ENCODE measurements at regions not wholly inside any gene's neighbourhood (a gene's known extent, or its start where the extent isn't known, plus 50 kb on each side); places are given as distances from the start of the nearest gene placed in this dataset.

DNA sequence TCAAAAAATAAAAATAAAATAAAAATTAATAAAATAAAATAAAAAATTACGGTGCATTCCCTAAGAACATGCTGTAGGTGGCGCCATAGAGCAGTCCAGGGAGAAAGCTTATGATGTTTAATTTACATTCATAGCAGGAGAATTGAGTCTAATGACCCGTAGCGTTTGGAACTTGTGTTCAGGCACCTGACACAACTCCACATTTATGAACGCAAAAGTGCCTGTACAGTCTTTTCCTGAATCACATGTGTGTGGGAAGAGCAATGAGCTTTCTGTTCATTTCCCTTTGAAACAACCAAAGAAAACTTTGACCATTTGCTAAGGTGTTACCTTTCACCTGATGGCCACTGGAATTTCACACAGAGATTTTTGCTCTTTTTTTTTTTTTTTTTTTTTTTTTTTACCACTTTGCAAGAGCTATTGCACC, 60.6 kb upstream of the KCNA1 start:
- intact Hi-C loops (cut with DNase I): no loop called here
- Histone ChIP-seq H3K27me3 (no peaks in the 10 kb centered on the region), H3K27ac (no peak overlapping the region), H3K4me3 (no peak overlapping the region), H3K4me1 (no peaks in the 10 kb centered on the region), H3K9me3 (no peaks in the 10 kb centered on the region), H3K36me3 (no peaks in the 10 kb centered on the region)
- 8 to 20% (median 9%) methylated on average over 5 of the region's 5 CpGs for WGBS, 4 donors
- no peak for ATAC-seq
- TF ChIP-seq POLR2A (IDR thresholded peaks at IDR 0.05) (no peak), CTCF (IDR thresholded peaks at IDR 0.05) (peak; percentile 57 to 86 (median 77))
- no peak for DNase-seq

DNA sequence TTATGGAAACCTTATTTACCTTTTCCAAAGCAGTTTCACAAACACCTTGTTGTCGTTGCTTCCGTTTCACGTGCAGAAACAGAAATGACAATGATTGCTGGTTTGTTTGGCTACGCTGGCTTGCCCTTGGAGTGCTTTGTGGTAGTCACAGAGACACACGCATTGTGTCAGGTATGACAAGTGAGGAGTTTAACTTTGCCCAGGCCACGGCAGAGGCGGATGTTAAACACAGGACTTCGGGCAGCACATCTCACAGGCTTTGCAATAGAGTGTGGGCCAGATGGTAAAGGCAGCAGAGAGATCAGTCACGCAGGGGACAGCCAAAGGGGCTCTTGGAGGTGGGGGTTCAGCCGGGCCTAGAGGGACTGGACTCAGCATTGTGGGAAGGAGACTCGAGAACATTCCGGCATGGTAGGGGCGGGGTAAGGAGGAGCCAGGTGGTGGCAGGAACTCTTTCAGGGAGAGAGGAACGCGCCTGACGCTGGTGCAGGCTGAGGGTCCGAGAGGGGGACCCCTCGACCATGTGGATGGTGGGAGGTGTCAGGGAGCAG, 59.8 kb upstream of the KCNA1 start:
- no peak for DNase-seq
- no peaks in the 10 kb centered on the region for H3K27me3 ChIP-seq
- intact Hi-C loops (cut with DNase I): loop anchor here in 1 of 10 donors (10.0 kb wide), 1 partner anchor 235 kb away; no protein-coding TSS in a partner anchor
- WGBS, 4 donors: 74 to 91% (median 79%) methylated on average over 18 of the region's 18 CpGs
- no peak overlapping the region for H3K27ac ChIP-seq
- TF ChIP-seq CTCF (IDR thresholded peaks at IDR 0.05): no peak
- TF ChIP-seq POLR2A (IDR thresholded peaks at IDR 0.05): no peak
- H3K4me3 ChIP-seq: no peak overlapping the region
- no peaks in the 10 kb centered on the region for H3K4me1 ChIP-seq
- no peaks in the 10 kb centered on the region for H3K36me3 ChIP-seq
- no peaks in the 10 kb centered on the region for H3K9me3 ChIP-seq
- peak in 1 of 4 donors; percentile 23 for ATAC-seq

DNA sequence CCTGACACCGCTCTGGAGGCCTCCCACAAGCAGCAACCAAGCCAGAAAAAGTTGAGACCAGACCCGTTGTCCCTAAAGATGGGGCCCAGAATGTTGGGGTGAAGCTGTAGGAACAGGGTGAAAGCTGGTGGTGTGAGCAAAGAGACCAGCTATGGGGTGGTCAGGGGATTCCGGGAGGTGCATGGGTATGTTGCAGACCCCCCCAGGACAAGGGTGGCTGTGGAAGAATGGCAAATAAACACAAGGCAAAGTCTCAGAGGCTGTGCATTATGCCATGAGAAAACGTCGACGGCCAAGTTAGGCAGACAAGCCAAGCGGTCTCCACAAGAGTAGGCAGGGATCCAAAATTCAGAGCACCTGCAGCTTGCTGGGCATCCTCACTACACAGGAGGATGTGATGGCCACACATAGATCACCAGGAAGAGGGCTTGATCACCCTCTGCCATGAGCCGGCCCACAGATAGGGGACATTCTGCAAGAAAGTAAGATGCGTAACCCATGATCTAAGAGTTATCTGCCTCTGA, 58.8 kb upstream of the KCNA1 start:
- Histone ChIP-seq H3K27me3 (no peaks in the 10 kb centered on the region), H3K4me1 (no peaks in the 10 kb centered on the region), H3K27ac (no peak overlapping the region), H3K4me3 (no peak overlapping the region), H3K36me3 (no peaks in the 10 kb centered on the region), H3K9me3 (no peaks in the 10 kb centered on the region)
- DNase-seq (no peak), ATAC-seq (no peak)
- intact Hi-C loops (cut with DNase I): loop anchor here in 1 of 10 donors (10.0 kb wide), 1 partner anchor 234 kb away; no protein-coding TSS in a partner anchor
- 91 to 96% (median 95%) methylated on average over 9 of the region's 9 CpGs for WGBS, 4 donors
- TF ChIP-seq CTCF (IDR thresholded peaks at IDR 0.05) (no peak), POLR2A (IDR thresholded peaks at IDR 0.05) (no peak)

DNA sequence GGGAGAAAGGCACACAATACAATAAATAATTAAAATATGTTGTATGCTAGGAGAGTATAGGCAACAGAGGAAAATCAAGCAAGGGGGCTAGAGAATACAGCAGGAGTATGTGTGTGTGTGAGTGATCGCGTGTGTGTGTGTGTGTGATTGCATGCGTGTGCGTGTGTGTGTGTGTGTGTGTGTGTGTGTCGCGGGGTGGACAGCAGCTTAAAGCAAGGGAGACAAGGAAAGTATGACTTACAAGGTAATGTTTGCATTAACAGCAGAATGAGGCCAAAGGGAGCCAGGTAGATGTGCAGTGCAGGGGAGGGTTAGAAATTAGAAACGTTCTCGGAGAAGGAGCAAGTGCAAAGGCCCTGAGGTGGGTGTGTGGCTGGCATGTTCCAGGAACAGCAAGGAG, 57.4 kb upstream of the KCNA1 start:
- TF ChIP-seq CTCF (IDR thresholded peaks at IDR 0.05) (no peak), POLR2A (IDR thresholded peaks at IDR 0.05) (no peak)
- intact Hi-C loops (cut with DNase I): loop anchor here in 1 of 10 donors (10.0 kb wide), 1 partner anchor 232 kb away; no protein-coding TSS in a partner anchor
- H3K4me3 ChIP-seq: no peak overlapping the region
- no peak for ATAC-seq
- no peak overlapping the region for H3K27ac ChIP-seq
- H3K4me1 ChIP-seq: peaks cover 0 to under 1% (median 0%) of the 10 kb centered on the region in 12 donors
- no peak for DNase-seq
- H3K27me3 ChIP-seq: peaks cover 0 to under 1% (median 0%) of the 10 kb centered on the region in 9 donors
- H3K36me3 ChIP-seq: no peaks in the 10 kb centered on the region
- 91 to 94% (median 92%) methylated on average over 8 of the region's 8 CpGs for WGBS, 4 donors
- H3K9me3 ChIP-seq: no peaks in the 10 kb centered on the region
